ENCODE measurements at regions not wholly inside any gene's neighbourhood (a gene's known extent, or its start where the extent isn't known, plus 50 kb on each side); places are given as distances from the start of the nearest gene placed in this dataset.

GRCh38 chr4:107304699-107305286 lies 268.7 kb upstream of the DKK2 start:
- H3K4me3 ChIP-seq (ENCODE audit: low read depth, low read length): no peak overlapping the region
- no peak for TF ChIP-seq CTCF (conservative IDR thresholded peaks at IDR 0.05; ENCODE audit: low read depth, low read length)
- no peak for DNase-seq (ENCODE audit: low read depth)

GRCh38 chr4:107299646-107300045 lies 263.5 kb upstream of the DKK2 start:
- no peak for DNase-seq (ENCODE audit: low read depth)
- no peak overlapping the region for H3K4me3 ChIP-seq (ENCODE audit: low read depth, low read length)
- TF ChIP-seq CTCF (conservative IDR thresholded peaks at IDR 0.05; ENCODE audit: low read depth, low read length): no peak

GRCh38 chr4:107292979-107293378 lies 256.9 kb upstream of the DKK2 start:
- DNase-seq (ENCODE audit: low read depth): no peak
- no peak overlapping the region for H3K4me3 ChIP-seq (ENCODE audit: low read depth, low read length)
- no peak for TF ChIP-seq CTCF (conservative IDR thresholded peaks at IDR 0.05; ENCODE audit: low read depth, low read length)

- no peak overlapping the region for H3K4me3 ChIP-seq (ENCODE audit: low read depth, low read length)
- DNase-seq (ENCODE audit: low read depth): peak; percentile 78
- TF ChIP-seq CTCF (conservative IDR thresholded peaks at IDR 0.05; ENCODE audit: low read depth, low read length): no peak
Measured at GRCh38 chr4:107283587-107284559, 247.8 kb upstream of the DKK2 start.

- peak; percentile 61 for DNase-seq (ENCODE audit: low read depth)
- TF ChIP-seq CTCF (conservative IDR thresholded peaks at IDR 0.05; ENCODE audit: low read depth, low read length): no peak
- H3K4me3 ChIP-seq (ENCODE audit: low read depth, low read length): no peak overlapping the region
Measured at GRCh38 chr4:107279733-107280132, 243.6 kb upstream of the DKK2 start.

- no peak for TF ChIP-seq CTCF (conservative IDR thresholded peaks at IDR 0.05; ENCODE audit: low read depth, low read length)
- no peak overlapping the region for H3K4me3 ChIP-seq (ENCODE audit: low read depth, low read length)
- no peak for DNase-seq (ENCODE audit: low read depth)
Measured at GRCh38 chr4:107278791-107279483, 242.8 kb upstream of the DKK2 start.

Measured in choroid plexus epithelial cell (primary cell).